G401.6 (cell line): ENCODE measurements at regions not wholly inside any gene's neighbourhood (a gene's known extent, or its start where the extent isn't known, plus 50 kb on each side); places are given as distances from the start of the nearest gene placed in this dataset.

Experiments
- FAIRE-seq: peaks from 2 replicates; lab custom pipeline; 2012; peaks lifted over from hg19 to GRCh38; lab: Jason Lieb, UNC

DNA sequence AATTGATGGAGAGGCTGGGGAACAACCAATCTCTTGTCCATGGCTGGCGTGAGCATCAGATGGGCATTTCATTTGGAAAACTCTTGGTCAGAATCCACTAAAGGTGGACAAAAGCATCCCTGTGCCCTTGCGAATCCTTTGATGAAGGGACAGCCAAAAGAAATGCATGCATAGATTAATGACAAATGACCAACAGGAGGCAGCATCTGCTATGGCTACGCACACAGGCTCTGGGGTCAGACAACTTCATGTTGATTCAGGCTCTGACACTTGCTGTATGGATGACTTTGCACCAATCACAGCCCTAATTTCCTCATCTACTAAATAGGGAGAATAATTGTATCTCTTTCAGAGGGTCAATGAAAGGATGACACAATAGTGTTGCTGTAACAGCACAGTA is 117.5 kb downstream of the ASCL4 start:
- FAIRE-seq: no peak

DNA sequence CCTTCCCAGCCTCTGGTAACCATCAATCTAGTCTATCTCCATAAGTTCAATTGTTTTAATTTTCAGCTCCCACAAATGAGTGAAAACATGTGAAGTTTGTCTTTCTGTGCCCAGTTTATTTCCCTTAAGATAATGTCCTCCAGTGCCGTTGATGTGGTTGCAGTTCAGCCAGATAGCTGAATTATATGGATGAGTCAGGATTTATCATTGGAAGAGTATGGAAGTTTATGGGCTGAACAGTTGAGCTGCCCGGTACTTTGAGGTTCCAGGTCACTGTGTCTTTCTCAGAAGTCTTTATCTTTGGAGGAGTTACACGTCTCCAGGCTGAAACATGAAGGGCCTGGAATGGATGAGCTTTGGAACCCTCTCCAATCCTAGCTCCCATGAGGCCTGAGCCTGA is 120.1 kb downstream of the ASCL4 start:
- FAIRE-seq: no peak

DNA sequence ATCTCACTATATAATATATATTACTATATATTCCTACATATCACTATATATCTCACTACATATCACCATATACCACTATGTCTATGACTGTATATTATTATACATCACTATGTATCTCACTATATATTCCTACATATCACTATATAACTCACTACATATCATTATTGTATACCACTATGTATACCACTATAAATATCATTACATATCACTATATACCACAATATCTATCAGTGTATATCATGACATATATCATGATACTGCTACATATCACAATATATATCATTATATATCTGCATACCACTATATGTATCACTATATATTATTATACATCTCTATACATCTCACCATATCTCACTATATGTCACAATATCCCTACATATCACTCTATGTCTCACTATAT is 121.5 kb downstream of the ASCL4 start:
- FAIRE-seq: no peak

DNA sequence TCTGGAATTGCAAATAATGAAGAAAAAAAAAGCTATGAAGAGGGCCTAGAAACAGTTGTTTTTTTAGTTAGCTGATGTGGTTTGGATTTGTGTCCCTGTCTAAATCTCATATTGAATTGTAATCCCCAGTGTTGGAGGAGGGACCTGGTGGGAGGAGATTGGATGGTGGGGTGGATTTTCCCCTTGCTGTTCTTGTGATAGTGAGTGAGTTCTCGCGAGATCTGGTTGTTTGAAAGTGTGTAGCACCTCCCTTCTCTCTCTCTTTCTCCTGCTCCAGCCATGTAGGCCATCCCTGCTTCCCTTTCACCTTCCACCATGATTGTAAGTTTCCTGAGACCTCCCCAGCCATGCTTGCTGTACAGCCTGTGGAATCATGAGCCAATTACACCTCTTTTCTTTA is 126.1 kb downstream of the ASCL4 start:
- FAIRE-seq: no peak

DNA sequence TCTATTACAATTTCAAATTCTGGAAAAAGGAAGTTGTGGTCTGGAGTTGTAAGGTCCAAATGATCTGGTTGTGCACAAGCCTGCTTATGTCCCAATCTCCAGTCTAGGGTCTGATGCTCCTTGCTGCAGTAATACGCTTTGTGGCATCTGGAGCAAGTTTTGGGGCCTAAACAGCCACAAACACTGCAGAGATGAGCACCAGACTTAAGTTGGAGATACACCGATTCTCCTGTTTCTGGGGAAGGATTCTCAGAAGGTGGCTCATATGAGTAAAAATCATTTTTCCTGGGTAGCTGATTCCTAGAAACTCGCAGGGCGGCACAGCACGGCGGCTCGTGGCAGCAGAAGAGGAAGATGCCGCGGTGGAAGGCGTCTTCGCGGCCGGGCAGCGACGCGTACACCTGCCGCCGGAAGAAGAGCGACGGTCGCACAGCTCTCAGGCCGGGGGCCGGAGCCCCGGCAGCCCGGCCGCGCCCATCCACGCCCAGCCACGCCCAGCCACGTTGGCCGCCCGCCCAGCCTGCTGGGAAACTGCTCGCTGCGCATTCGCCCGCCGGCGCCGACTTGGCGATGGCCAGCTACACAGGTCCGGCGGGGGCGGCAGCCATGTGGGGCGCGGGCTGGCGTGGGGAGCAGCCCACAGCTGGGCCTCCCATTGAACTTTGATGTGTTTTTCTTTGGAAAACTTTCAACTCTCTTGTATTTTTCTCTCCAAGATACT is 129.0 kb downstream of the ASCL4 start:
- FAIRE-seq: no peak

DNA sequence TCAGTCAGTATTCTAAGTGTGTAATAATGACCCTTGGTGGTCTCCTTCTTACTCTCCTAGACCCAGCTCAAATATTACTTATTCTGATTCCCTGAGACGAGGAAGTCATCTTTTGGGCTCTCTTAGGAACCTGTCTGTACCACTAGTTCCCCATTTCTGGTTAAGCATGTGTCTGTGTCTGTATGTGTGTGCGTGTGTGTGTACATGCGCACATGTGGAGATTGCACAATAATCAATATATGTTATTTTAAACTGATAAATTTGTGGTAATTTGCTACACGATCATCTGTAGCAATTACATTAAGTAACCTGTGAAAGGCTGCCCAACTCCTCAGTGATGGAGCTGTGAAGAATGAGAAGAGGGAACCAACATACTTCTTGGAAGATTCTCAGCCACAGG is 132.2 kb downstream of the ASCL4 start:
- FAIRE-seq: no peak

- no peak for FAIRE-seq
Observed at GRCh38 chr12:107912421-107913004, 138.0 kb downstream of the ASCL4 start.

- FAIRE-seq: no peak
Observed at GRCh38 chr12:107914460-107914977, 140.0 kb downstream of the ASCL4 start.

- FAIRE-seq: no peak
Observed at GRCh38 chr12:107917912-107918800, 143.7 kb downstream of the ASCL4 start.

- FAIRE-seq: no peak
Observed at GRCh38 chr12:107921062-107921461, 146.6 kb downstream of the ASCL4 start.

GRCh38 chr12:107925125-107925524 is 150.6 kb downstream of the ASCL4 start:
- no peak for FAIRE-seq

DNA sequence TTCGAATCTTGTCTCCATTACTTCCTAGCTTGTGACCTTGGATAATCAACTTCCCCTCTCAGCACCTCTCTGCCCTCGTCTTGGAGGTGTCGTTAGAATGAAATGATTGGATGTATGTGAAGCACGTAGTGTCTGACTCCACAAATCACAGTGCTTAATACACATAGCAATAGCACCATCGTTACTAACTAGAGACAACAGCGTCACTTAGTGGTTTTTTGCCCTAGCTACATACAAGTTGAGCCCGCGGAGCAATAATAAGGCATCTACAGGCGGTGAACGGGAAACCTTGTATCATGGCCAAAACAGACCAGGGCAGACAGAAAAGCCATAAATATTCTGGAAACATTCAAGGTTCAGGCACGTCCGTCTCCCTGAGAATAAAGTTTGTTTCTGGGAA is 154.9 kb downstream of the ASCL4 start:
- peak; percentile 79 for FAIRE-seq

- no peak for FAIRE-seq
Observed at GRCh38 chr12:107931761-107932160, 157.3 kb downstream of the ASCL4 start.

DNA sequence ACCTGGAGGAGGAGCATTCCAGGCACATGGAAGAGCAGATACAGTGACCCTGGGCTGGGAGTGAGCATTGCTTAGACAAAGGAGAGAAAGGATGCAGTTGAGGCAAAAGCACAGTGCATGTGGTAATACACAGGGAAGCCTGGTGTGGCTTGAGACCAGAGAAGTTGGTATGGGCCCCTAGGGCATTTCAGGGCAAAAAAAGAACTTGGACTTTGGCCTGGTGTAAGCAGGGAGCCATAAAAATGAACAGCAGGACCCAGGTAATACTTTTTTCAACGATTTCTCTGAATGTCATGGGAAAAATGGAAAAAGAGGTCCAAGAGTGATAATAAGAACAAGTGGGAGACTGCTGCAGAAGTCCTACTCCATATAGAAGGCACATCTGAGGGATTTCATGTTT is 163.9 kb downstream of the ASCL4 start:
- no peak for FAIRE-seq

- FAIRE-seq: no peak
Observed at GRCh38 chr12:107948391-107948945, 174.0 kb downstream of the ASCL4 start.

- no peak for FAIRE-seq
Observed at GRCh38 chr12:107951024-107951423, 176.5 kb downstream of the ASCL4 start.

DNA sequence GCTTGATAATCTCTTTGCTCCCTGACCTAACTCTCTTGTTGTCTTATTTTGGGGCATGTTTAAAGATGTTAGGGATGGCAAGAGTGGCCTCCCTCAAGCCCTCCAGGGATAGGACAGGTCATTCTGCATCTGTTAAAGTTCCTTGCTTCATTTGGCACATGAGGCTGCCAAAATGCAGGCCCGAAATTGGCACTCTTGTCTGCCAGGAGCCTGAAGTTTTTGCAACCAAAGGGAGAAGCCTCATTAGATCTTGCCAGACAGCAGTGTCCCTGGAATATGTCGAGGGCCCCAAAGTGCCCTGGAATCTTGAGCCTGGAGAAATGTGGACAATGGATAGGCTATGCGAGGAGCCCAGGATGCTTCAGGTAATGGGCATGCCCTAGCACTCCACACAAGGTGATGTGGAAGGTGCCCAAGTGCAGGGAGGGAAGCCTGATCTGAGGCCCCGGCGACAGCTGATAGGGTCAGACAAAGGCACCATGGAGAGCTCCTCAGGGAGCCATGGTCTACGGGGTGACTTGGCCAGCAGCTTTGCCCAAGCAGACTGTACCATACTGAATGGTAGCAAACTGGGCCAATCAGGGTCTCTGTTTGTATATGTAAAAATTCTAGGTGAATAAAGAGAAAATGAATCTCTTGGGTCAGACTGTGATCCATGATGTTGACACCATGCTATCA is 173.0 kb upstream of the WSCD2 start:
- FAIRE-seq: no peak

- no peak for FAIRE-seq
Observed at GRCh38 chr12:107957459-107957858, 171.6 kb upstream of the WSCD2 start.

DNA sequence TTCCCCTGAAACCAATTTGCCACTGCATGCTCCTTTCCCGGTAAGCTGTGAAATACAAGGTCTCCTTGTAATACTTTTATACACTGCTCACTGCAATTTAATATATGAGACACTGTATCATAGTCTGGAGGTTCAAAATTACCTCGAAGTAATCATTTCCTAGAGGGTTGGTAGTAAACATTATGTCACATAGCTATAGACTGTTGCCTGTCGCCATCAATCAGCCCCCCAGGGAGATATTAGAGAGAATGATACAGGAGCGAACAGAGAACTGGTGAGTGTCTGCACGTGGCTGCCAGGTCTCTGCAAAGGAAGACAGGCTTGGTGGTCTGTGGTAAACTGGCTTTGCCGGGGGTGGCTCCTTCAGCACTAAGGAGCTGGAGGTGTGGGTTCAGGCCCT is 165.5 kb upstream of the WSCD2 start:
- FAIRE-seq: no peak

GRCh38 chr12:107967170-107967569 is 161.9 kb upstream of the WSCD2 start:
- FAIRE-seq: no peak

- no peak for FAIRE-seq
Observed at GRCh38 chr12:107973950-107974349, 155.1 kb upstream of the WSCD2 start.

DNA sequence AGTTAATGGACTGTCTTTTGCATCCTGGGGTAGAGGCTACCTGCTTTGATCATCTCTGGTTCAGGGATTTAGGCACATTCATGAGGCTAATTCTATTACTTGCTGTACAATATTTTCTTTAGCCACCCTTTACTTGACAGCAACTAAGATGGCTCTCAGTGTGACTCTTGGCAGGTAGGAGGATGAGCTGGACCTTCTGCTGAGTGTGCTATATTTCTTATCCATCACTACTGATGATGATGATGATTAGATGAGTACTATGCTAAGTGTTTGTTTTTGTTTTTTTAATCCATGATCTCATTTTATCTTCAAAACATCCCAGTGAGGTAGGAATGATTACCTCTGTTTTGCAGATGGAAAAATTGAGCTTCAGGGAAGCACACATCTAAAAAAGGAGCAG is 152.8 kb upstream of the WSCD2 start:
- no peak for FAIRE-seq
